LoVo (cell line): ENCODE measurements at regions not wholly inside any gene's neighbourhood (a gene's known extent, or its start where the extent isn't known, plus 50 kb on each side); places are given as distances from the start of the nearest gene placed in this dataset.

ENCODE experiments used
- DNase-seq: peaks from one replicate; pipeline ENCODE4 v3.0.0-alpha.2; 2016; ENCODE audit warnings: low spot score

DNA sequence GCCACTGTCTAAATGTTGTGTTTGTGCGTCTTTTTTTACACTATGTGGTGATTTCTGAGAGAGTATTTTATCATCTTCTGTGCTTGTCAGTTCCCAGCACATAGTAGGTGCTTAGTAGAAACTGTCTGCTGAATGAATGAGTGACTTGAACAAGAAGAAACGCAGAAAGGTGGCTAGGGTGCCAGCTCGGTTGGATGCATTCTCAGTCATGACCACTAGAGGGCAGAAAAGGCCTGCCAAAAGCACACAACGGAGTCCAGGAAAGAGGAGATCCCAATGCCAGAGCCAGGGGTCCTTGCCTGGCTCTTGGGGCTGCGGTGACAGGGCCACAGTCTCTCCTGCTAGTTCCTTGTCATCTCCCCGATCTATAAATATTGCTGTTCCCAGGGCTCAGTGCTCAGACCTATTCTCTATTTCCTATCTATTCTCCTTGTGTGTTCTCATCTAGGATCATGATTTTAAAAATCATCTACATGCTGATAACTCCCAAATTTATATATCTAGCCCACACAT lies 57.3 kb upstream of the CCL1 start:
- DNase-seq: peak; percentile 47

GRCh38 chr17:34416116-34416515 lies 53.1 kb upstream of the CCL1 start:
- no peak for DNase-seq

DNA sequence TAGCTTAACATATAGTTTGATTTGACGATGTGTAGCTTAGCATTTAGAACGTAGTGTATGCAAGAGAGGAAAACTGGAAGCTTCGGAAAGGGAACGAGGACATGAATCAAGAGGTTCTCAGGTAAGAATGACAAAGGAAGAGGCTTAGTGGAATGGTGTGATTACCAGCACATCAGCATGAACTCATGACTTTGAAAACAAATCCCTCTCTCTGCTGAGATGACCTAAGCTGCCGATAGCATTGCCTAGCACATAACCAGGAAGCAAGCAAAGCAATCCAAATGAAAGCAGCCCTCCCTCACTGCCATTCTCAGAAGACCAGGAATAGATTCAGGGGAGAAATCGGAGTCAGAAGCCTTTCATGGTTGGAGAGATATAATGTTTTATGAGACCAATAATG lies 51.3 kb upstream of the CCL1 start:
- DNase-seq: no peak

DNA sequence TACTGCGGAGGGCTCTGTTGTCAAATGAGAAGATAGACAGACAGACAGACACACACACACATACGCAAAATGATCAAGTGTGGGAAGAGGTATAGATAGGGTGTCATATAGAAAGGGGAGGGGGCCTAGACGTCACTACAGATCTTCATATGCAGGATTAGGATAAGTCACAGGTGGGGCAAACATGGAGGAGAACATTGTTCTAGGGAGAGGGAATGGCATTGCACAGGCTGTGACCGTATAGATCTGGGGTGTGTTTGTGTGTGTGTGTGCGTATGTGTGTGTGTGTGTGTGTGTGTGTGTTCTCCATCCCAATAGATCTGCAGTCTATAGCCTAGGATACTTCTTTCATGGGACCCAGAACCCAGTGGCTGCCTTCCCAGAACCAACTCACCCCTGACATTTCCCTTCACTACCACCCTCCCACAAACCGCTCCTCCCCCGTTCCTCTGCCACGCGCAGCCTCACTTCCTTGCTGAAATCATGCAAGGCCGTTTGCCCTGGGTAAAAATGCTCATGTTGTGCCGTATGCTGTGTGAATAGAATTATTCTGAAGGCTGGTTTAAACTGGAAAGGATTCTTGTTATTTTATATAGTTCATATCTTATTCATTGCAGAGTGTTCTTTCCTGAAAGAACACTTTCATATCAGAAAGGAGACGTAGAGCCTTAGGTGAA lies 50.5 kb upstream of the CCL1 start:
- no peak for DNase-seq

GRCh38 chr17:34412965-34413441 lies 50.0 kb upstream of the CCL1 start:
- no peak for DNase-seq
